COR-L47 (cell line): ENCODE measurements at regions not wholly inside any gene's neighbourhood (a gene's known extent, or its start where the extent isn't known, plus 50 kb on each side); places are given as distances from the start of the nearest gene placed in this dataset.
"Not testable (repeated sequence)": the region's sequence is repeated elsewhere in the genome, so short reads cannot be mapped to it uniquely, and the experiment has no call there.

Source experiments
- DNase-seq: peaks from one replicate; lab custom pipeline; 2025; lab: John Stamatoyannopoulos, UW

- not testable (repeated sequence) for DNase-seq
These were observed 295.8 kb downstream of the PTGER3 start for GRCh38 chr1:70751676-70752287.

- DNase-seq = no peak
These were observed 292.9 kb downstream of the PTGER3 start for GRCh38 chr1:70754701-70755100.

- DNase-seq = no peak
These were observed 287.5 kb downstream of the PTGER3 start for GRCh38 chr1:70760154-70760553.

GRCh38 chr1:70762386-70762785, 285.2 kb downstream of the PTGER3 start:
- no peak for DNase-seq

- no peak for DNase-seq
These were observed 282.9 kb downstream of the PTGER3 start for GRCh38 chr1:70764747-70765146.

- DNase-seq = no peak
These were observed 280.2 kb downstream of the PTGER3 start for GRCh38 chr1:70767377-70767776.

- no peak for DNase-seq
These were observed 279.4 kb downstream of the PTGER3 start for GRCh38 chr1:70768216-70768615.

- DNase-seq = no peak
These were observed 269.4 kb downstream of the PTGER3 start for GRCh38 chr1:70778056-70778762.

GRCh38 chr1:70778934-70779333, 268.7 kb downstream of the PTGER3 start:
- DNase-seq = no peak

GRCh38 chr1:70779571-70779970, 268.0 kb downstream of the PTGER3 start:
- DNase-seq = no peak

- DNase-seq = no peak
These were observed 262.3 kb downstream of the PTGER3 start for GRCh38 chr1:70785287-70785686.

- DNase-seq = no peak
These were observed 257.2 kb downstream of the PTGER3 start for GRCh38 chr1:70790232-70790923.

- not testable (repeated sequence) for DNase-seq
These were observed 252.6 kb downstream of the PTGER3 start for GRCh38 chr1:70795064-70795463.

- not testable (repeated sequence) for DNase-seq
These were observed 251.3 kb downstream of the PTGER3 start for GRCh38 chr1:70796298-70796697.

GRCh38 chr1:70802625-70803024, 245.0 kb downstream of the PTGER3 start:
- DNase-seq = not testable (repeated sequence)

GRCh38 chr1:70805641-70806040, 242.0 kb downstream of the PTGER3 start:
- no peak for DNase-seq

GRCh38 chr1:70807088-70807664, 240.4 kb downstream of the PTGER3 start:
- peak; percentile 31 for DNase-seq

GRCh38 chr1:70809069-70809468, 238.5 kb downstream of the PTGER3 start:
- DNase-seq = peak; percentile 19

GRCh38 chr1:70811815-70812214, 235.8 kb downstream of the PTGER3 start:
- no peak for DNase-seq

- no peak for DNase-seq
These were observed 235.0 kb downstream of the PTGER3 start for GRCh38 chr1:70812442-70813109.

- DNase-seq = no peak
These were observed 229.2 kb downstream of the PTGER3 start for GRCh38 chr1:70818401-70818800.

GRCh38 chr1:70819231-70819630, 228.4 kb downstream of the PTGER3 start:
- DNase-seq = no peak
